Osteoblast (primary cell): ENCODE measurements at regions not wholly inside any gene's neighbourhood (a gene's known extent, or its start where the extent isn't known, plus 50 kb on each side); places are given as distances from the start of the nearest gene placed in this dataset.

Source experiments
- DNase-seq: peaks from one replicate; pipeline ENCODE4 v3.0.0; 2011; ENCODE audit warnings: low spot score, mixed read lengths; ENCODE audit not compliant: insufficient read length; ENCODE audit errors: missing footprints
- H2AFZ ChIP-seq: 2 replicates; pipeline ENCODE4 v1.6.0; 2011; ENCODE audit warnings: mild to moderate bottlenecking, low read length
- H3K27ac ChIP-seq: 2 replicates; pipeline ENCODE4 v1.5.1; 2011; ENCODE audit warnings: mild to moderate bottlenecking, low read depth, low read length, moderate library complexity
- H3K27me3 ChIP-seq: 2 replicates; pipeline ENCODE4 v1.6.0; 2012; ENCODE audit warnings: mild to moderate bottlenecking, control low read depth, inconsistent platforms, low read length, moderate library complexity; ENCODE audit not compliant: insufficient read depth
- H3K36me3 ChIP-seq: 2 replicates; pipeline ENCODE4 v1.5.1; 2011; ENCODE audit warnings: mild to moderate bottlenecking, low read length, control low read depth, moderate library complexity; ENCODE audit not compliant: insufficient read depth
- H3K4me1 ChIP-seq: 2 replicates; pipeline ENCODE4 v1.5.1; 2011; ENCODE audit warnings: mild to moderate bottlenecking, low read length, control low read depth, moderate library complexity; ENCODE audit not compliant: insufficient read depth
- H3K4me2 ChIP-seq: 2 replicates; pipeline ENCODE4 v1.6.0; 2011; ENCODE audit warnings: mild to moderate bottlenecking, low read length; ENCODE audit not compliant: insufficient read depth
- H3K4me3 ChIP-seq: fragments of 200-600 bp; sonication (generic); 3 replicates; pipeline ENCODE4 v1.5.1; 2012; ENCODE audit warnings: mild to moderate bottlenecking, low read length, inconsistent platforms; ENCODE audit not compliant: insufficient read depth
- H3K79me2 ChIP-seq: 2 replicates; pipeline ENCODE4 v1.6.0; 2012; ENCODE audit warnings: mild to moderate bottlenecking, low read length, control low read depth, inconsistent platforms; ENCODE audit not compliant: insufficient read depth
- H3K9me3 ChIP-seq: 2 replicates; pipeline ENCODE4 v1.5.1; 2011; ENCODE audit warnings: low read depth, low read length, control low read depth
- H4K20me1 ChIP-seq: 2 replicates; pipeline ENCODE4 v1.6.0; 2012; ENCODE audit warnings: mild to moderate bottlenecking, low read length, control low read depth; ENCODE audit not compliant: insufficient read depth
- TF ChIP-seq, protein P1 (sequence below): IDR thresholded peaks from 2 replicates; pipeline ENCODE4 v1.5.1; 2011; ENCODE audit warnings: mild to moderate bottlenecking, low read depth, low read length, moderate library complexity; ENCODE audit errors: extremely low read depth

DNA sequence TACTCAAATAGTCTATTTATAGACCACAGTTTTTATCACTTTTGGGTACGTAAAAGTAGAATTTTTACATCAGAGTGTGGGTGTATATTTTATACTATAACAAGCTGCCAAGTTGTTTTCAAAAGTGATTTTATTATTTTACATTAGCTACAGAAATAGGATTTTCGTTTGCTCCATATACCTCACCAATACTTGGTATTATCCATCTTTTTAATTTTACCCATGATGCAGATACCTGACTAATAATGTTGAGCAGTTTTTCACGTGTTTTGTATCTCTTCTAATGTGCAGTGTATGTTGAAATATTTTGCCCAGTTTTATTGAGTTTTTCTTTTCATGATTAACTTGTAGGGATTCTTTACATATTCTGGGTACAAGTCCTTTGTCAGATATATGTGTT, 379.8 kb downstream of the MATN1 start:
- Histone ChIP-seq H3K9me3 (no peaks in the 10 kb centered on the region), H3K79me2 (no peaks in the 10 kb centered on the region), H3K4me2 (no peak overlapping the region), H2AFZ (no peak overlapping the region), H3K4me1 (no peaks in the 10 kb centered on the region), H3K27ac (no peak overlapping the region), H4K20me1 (no peaks in the 10 kb centered on the region), H3K4me3 (no peak overlapping the region), H3K27me3 (no peaks in the 10 kb centered on the region), H3K36me3 (no peaks in the 10 kb centered on the region)
- TF ChIP-seq, protein P1, sequence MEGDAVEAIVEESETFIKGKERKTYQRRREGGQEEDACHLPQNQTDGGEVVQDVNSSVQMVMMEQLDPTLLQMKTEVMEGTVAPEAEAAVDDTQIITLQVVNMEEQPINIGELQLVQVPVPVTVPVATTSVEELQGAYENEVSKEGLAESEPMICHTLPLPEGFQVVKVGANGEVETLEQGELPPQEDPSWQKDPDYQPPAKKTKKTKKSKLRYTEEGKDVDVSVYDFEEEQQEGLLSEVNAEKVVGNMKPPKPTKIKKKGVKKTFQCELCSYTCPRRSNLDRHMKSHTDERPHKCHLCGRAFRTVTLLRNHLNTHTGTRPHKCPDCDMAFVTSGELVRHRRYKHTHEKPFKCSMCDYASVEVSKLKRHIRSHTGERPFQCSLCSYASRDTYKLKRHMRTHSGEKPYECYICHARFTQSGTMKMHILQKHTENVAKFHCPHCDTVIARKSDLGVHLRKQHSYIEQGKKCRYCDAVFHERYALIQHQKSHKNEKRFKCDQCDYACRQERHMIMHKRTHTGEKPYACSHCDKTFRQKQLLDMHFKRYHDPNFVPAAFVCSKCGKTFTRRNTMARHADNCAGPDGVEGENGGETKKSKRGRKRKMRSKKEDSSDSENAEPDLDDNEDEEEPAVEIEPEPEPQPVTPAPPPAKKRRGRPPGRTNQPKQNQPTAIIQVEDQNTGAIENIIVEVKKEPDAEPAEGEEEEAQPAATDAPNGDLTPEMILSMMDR = no peak
- no peak for DNase-seq

DNA sequence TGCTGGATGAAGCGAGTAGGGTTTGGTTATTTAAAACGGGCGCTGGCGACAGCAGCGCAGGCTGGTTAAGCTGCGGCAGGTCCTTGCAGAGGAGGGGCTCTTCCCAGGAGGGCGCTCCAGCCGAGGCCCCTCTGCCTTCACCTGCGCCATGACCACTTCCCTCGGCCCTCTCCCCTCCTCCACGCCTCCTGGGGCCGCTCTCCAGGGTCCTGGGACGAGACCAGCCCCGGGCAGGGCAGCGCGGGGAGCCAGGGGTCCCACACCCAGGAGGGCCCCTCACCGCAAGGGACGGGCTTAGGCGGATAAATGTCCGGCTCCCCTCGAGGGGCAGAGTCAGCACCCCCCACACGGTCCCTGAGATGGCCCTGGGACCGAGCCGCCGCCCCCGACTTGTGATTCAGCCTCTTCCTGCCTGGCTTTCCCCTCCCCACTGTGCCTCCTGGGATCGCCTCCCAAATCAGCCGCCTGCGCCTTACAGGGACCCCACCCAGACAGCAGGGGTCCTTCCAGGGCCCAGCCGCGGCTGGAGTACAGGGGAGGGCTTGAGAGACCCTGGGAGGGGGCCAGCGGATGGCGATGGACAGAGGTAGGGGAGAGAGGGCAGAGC, 380.7 kb downstream of the MATN1 start:
- Histone ChIP-seq H3K27ac (no peak overlapping the region), H3K9me3 (no peaks in the 10 kb centered on the region), H2AFZ (no peak overlapping the region), H3K4me1 (no peaks in the 10 kb centered on the region), H3K79me2 (no peaks in the 10 kb centered on the region), H3K27me3 (no peaks in the 10 kb centered on the region), H3K4me3 (no peak overlapping the region), H3K4me2 (no peak overlapping the region), H4K20me1 (no peaks in the 10 kb centered on the region), H3K36me3 (no peaks in the 10 kb centered on the region)
- TF ChIP-seq, protein P1 = no peak
- DNase-seq = no peak

DNA sequence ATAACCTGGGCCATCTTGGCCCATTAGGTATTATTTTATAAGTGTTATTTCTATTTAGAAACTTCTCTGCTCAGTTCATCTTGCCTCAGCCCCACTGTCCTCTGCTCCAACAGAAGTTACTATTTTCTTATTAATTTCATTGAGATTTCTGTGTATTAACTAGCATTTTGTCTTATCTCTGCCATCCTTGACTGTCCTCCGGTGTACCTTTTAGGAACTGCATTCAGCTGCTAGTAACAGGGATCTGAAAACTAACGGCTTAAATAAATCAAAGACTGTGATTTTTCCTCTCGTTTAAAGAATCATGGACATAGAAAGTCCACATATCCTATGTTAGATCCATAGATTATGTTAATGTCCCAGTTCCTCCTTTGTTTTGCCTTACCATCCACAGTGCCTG, 382.5 kb downstream of the MATN1 start:
- no peaks in the 10 kb centered on the region for H3K79me2 ChIP-seq
- H3K36me3 ChIP-seq = no peaks in the 10 kb centered on the region
- H4K20me1 ChIP-seq = no peaks in the 10 kb centered on the region
- no peaks in the 10 kb centered on the region for H3K4me1 ChIP-seq
- no peak overlapping the region for H3K4me3 ChIP-seq
- TF ChIP-seq, protein P1 = peak; percentile 8
- H2AFZ ChIP-seq = no peak overlapping the region
- no peak overlapping the region for H3K4me2 ChIP-seq
- H3K27ac ChIP-seq = no peak overlapping the region
- no peaks in the 10 kb centered on the region for H3K27me3 ChIP-seq
- H3K9me3 ChIP-seq = no peaks in the 10 kb centered on the region
- peak; percentile 4 for DNase-seq

DNA sequence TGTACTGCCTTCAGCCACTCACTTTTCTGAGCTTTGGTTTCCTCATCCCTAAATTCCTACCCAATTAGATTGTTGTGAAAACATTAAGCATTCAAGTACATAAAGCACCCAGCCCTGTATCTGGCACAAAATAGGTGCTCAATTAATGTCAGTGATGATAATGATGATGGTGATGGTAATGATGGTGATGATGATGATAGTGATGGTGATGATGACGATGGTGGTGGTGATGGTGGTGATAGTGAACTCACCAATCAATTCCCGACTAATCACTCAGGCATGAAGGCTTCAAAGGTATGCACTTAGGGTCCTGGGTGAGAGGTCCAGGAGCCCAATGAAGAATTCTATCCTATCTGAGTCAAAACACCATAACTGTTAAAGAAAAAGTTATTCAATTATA, 383.5 kb downstream of the MATN1 start:
- H3K9me3 ChIP-seq = no peaks in the 10 kb centered on the region
- no peaks in the 10 kb centered on the region for H3K36me3 ChIP-seq
- no peak overlapping the region for H3K27ac ChIP-seq
- TF ChIP-seq, protein P1 = no peak
- DNase-seq = no peak
- no peaks in the 10 kb centered on the region for H3K4me1 ChIP-seq
- no peaks in the 10 kb centered on the region for H3K79me2 ChIP-seq
- no peak overlapping the region for H3K4me3 ChIP-seq
- H3K27me3 ChIP-seq = no peaks in the 10 kb centered on the region
- no peak overlapping the region for H2AFZ ChIP-seq
- H3K4me2 ChIP-seq = no peak overlapping the region
- H4K20me1 ChIP-seq = no peaks in the 10 kb centered on the region
